HTR-8/SVneo (cell line): ENCODE measurements at regions not wholly inside any gene's neighbourhood (a gene's known extent, or its start where the extent isn't known, plus 50 kb on each side); places are given as distances from the start of the nearest gene placed in this dataset.
"Not testable (repeated sequence)": the region's sequence is repeated elsewhere in the genome, so short reads cannot be mapped to it uniquely, and the experiment has no call there.

Experiments
- DNase-seq: peaks from one replicate; pipeline ENCODE4 v3.0.0; 2011; ENCODE audit warnings: low spot score, mixed read lengths; ENCODE audit not compliant: insufficient read length
- FAIRE-seq: peaks from 2 replicates; lab custom pipeline; 2011; peaks lifted over from hg19 to GRCh38; lab: Jason Lieb, UNC

- FAIRE-seq, result no peak
- DNase-seq, result no peak
Measured at GRCh38 chr11:92168936-92169335, 55.7 kb upstream of the FAT3 start.

- DNase-seq (no peak), FAIRE-seq (no peak)
Measured at GRCh38 chr11:92167571-92167970, 57.0 kb upstream of the FAT3 start.

- FAIRE-seq (no peak), DNase-seq (no peak)
Measured at GRCh38 chr11:92166335-92166734, 58.3 kb upstream of the FAT3 start.

- FAIRE-seq (no peak), DNase-seq (no peak)
Measured at GRCh38 chr11:92163879-92164278, 60.7 kb upstream of the FAT3 start.

GRCh38 chr11:92162776-92163175 lies 61.8 kb upstream of the FAT3 start:
- no peak for FAIRE-seq
- no peak for DNase-seq

- DNase-seq (no peak), FAIRE-seq (no peak)
Measured at GRCh38 chr11:92159931-92160330, 64.7 kb upstream of the FAT3 start.

- FAIRE-seq, DNase-seq: not testable (repeated sequence)
Measured at GRCh38 chr11:92157390-92157789, 67.2 kb upstream of the FAT3 start.

- FAIRE-seq (no peak), DNase-seq (no peak)
Measured at GRCh38 chr11:92154611-92155010, 70.0 kb upstream of the FAT3 start.

GRCh38 chr11:92154110-92154509 lies 70.5 kb upstream of the FAT3 start:
- FAIRE-seq (no peak), DNase-seq (no peak)

- DNase-seq (no peak), FAIRE-seq (no peak)
Measured at GRCh38 chr11:92153542-92153941, 71.1 kb upstream of the FAT3 start.

- DNase-seq, result peak; percentile 3
- FAIRE-seq, result no peak
Measured at GRCh38 chr11:92152245-92152644, 72.4 kb upstream of the FAT3 start.

- FAIRE-seq, result no peak
Measured at GRCh38 chr11:92149996-92150395, 74.6 kb upstream of the FAT3 start.

GRCh38 chr11:92141725-92142124 lies 82.9 kb upstream of the FAT3 start:
- FAIRE-seq, result no peak
- DNase-seq, result no peak

More at GRCh38 chr11:92149996-92150395, 74.6 kb upstream of the FAT3 start:
- DNase-seq, result no peak

GRCh38 chr11:92141159-92141558 lies 83.5 kb upstream of the FAT3 start:
- FAIRE-seq, result no peak

GRCh38 chr11:92140021-92140420 lies 84.6 kb upstream of the FAT3 start:
- DNase-seq (no peak), FAIRE-seq (no peak)

More at GRCh38 chr11:92141159-92141558, 83.5 kb upstream of the FAT3 start:
- no peak for DNase-seq

- FAIRE-seq, result no peak
- no peak for DNase-seq
Measured at GRCh38 chr11:92138296-92138695, 86.3 kb upstream of the FAT3 start.

- DNase-seq (no peak), FAIRE-seq (no peak)
Measured at GRCh38 chr11:92137747-92138146, 86.9 kb upstream of the FAT3 start.

GRCh38 chr11:92136797-92137196 lies 87.8 kb upstream of the FAT3 start:
- no peak for DNase-seq
- FAIRE-seq, result peak; percentile 44

- DNase-seq, result no peak
- FAIRE-seq, result no peak
Measured at GRCh38 chr11:92131289-92131865, 93.2 kb upstream of the FAT3 start.

- FAIRE-seq (no peak), DNase-seq (no peak)
Measured at GRCh38 chr11:92130421-92130831, 94.2 kb upstream of the FAT3 start.

- FAIRE-seq (no peak), DNase-seq (no peak)
Measured at GRCh38 chr11:92129811-92130210, 94.8 kb upstream of the FAT3 start.

GRCh38 chr11:92128026-92128425 lies 96.6 kb upstream of the FAT3 start:
- no peak for FAIRE-seq

GRCh38 chr11:92125321-92125720 lies 99.3 kb upstream of the FAT3 start:
- DNase-seq (no peak), FAIRE-seq (no peak)

More at GRCh38 chr11:92128026-92128425, 96.6 kb upstream of the FAT3 start:
- DNase-seq, result no peak
